KOPT-K1 (cell line): ENCODE measurements at regions not wholly inside any gene's neighbourhood (a gene's known extent, or its start where the extent isn't known, plus 50 kb on each side); places are given as distances from the start of the nearest gene placed in this dataset.

Source experiments
- H3K27ac ChIP-seq: fragments of 200-600 bp; sonication (generic); 2 replicates; pipeline ENCODE4 v1.5.1; 2016; ENCODE audit warnings: antibody characterized with exemption, mild to moderate bottlenecking, low read depth, low read length; ENCODE audit not compliant: poor library complexity, severe bottlenecking
- H3K36me3 ChIP-seq: fragments of 200-600 bp; sonication (generic); 2 replicates; pipeline ENCODE4 v1.5.1; 2017; ENCODE audit warnings: antibody characterized with exemption, mild to moderate bottlenecking, low read length, moderate library complexity; ENCODE audit not compliant: insufficient read depth
- H3K9me3 ChIP-seq: fragments of 200-600 bp; sonication (generic); 2 replicates; pipeline ENCODE4 v1.5.1; 2017; ENCODE audit warnings: antibody characterized with exemption, low read length, mild to moderate bottlenecking; ENCODE audit not compliant: insufficient read depth, poor library complexity, severe bottlenecking

DNA sequence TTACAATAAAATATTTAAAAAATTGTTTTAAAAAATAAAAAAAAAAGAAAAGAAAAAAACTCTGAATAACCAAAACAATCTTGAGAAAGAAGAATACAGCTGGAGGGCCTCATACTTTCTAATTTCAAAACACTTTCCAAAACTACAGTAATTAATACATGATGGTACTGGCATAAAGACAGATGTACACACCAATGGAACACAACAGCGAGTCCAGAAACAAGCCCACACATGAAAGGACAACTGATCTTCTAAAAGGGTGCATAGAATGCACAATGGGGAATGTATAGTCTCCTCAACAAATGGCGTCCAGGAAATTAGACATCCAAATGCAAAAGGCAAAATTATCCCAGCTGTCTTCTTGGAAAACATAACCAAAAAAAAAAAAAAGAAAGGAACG lies 99.6 kb downstream of the LURAP1L start:
- H3K9me3 ChIP-seq = no peaks in the 10 kb centered on the region
- H3K36me3 ChIP-seq = no peaks in the 10 kb centered on the region
- no peak overlapping the region for H3K27ac ChIP-seq

DNA sequence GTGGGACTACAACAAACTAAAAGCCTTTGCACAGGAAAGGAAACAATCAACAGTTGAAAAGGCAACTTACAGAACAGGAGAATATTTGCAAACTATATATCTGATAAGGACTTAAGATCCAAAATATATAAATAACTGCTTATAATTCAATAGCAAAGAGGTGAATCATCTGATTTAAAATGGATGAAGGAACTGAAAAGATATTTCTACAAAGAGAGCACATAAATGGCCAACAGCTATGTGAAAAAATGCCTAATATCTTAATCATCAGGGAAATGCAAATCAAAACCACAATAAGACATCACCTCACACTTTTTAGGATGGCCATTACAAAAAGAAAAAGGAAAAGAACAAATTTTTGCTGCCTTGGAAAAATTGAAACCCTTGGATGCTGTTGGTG lies 100.4 kb downstream of the LURAP1L start:
- no peaks in the 10 kb centered on the region for H3K9me3 ChIP-seq
- no peak overlapping the region for H3K27ac ChIP-seq
- H3K36me3 ChIP-seq = no peaks in the 10 kb centered on the region

DNA sequence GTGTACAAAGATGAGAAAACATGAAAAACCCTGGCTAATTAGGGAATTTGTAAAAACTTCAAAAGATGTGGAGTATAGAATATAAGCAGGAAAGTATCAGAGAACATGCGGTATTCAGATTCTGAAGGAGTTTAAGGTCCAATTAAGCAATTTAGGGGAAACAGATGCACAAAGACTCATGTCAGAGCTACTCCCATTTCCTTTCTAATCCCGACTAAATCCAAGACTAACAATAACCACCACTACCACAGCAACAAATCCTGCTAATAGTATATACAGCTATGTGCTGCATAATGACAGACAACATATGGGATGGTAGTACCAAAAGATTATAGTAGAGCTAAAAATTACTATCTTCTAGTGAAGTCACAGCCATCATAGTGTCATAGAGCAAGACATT lies 102.1 kb downstream of the LURAP1L start:
- no peak overlapping the region for H3K27ac ChIP-seq
- no peaks in the 10 kb centered on the region for H3K9me3 ChIP-seq
- H3K36me3 ChIP-seq = no peaks in the 10 kb centered on the region

GRCh38 chr9:12878351-12878978 lies 103.6 kb downstream of the LURAP1L start:
- Histone ChIP-seq H3K9me3 (no peaks in the 10 kb centered on the region), H3K27ac (no peak overlapping the region), H3K36me3 (no peaks in the 10 kb centered on the region)

- H3K36me3 ChIP-seq = no peaks in the 10 kb centered on the region
- H3K27ac ChIP-seq = no peak overlapping the region
- no peaks in the 10 kb centered on the region for H3K9me3 ChIP-seq
These were observed 105.1 kb downstream of the LURAP1L start for GRCh38 chr9:12879961-12880360.

GRCh38 chr9:12880406-12881015 lies 105.7 kb downstream of the LURAP1L start:
- H3K9me3 ChIP-seq = no peaks in the 10 kb centered on the region
- H3K36me3 ChIP-seq = no peaks in the 10 kb centered on the region
- H3K27ac ChIP-seq = no peak overlapping the region

DNA sequence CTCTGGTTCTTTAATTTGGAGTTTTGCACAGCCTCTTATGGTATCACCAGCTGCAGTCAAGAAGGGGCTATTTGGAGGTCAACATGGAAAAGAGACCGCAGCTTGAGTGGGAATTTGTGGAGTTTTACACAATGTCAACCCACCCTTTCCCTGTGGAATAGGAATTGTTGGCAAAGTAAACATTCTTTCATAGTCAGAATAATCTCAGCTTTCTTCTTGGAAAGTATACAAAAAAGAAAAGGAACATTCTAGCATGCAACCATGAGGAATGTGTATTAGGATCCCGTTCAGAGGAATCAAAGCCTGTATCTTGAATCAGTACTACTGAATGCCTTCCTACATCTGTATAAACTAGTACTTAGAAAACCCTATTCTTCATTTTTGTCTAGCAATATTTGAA lies 107.6 kb downstream of the LURAP1L start:
- no peaks in the 10 kb centered on the region for H3K9me3 ChIP-seq

DNA sequence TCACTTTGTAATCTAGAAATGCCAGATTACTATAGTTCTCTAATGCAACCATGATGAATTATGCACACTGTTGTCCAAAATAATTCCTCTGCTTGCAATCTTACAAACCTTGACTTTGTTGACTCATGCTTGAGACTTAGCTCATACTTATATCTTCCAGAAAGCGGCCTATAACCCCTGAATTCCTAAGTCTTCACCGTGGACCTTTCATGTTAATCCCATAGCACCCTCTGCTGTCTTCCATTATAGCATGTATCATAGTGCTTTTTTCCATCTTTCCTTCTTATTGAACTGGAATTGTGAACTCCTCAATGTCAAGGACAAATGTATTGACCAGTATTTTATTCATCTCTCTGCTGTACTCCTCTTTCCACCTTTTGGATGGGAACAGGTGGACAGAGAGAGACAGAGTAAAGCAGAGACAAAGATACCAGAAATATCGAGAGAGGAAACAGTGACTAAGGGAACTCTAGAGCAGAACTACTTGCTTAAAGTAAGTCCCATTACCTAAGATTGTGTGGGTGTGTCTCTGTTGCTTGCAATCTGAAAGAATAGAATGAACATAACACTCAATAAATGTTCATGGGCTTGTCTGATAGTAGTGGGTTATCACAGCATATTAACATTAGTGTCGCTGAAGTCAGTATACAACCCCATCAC lies 110.0 kb downstream of the LURAP1L start:
- Histone ChIP-seq H3K27ac (no peak overlapping the region), H3K9me3 (no peaks in the 10 kb centered on the region), H3K36me3 (no peaks in the 10 kb centered on the region)

More for the DNA sequence above, 107.6 kb downstream of the LURAP1L start:
- no peak overlapping the region for H3K27ac ChIP-seq
- H3K36me3 ChIP-seq = no peaks in the 10 kb centered on the region

- no peaks in the 10 kb centered on the region for H3K36me3 ChIP-seq
- H3K27ac ChIP-seq = no peak overlapping the region
- no peaks in the 10 kb centered on the region for H3K9me3 ChIP-seq
These were observed 114.7 kb downstream of the LURAP1L start for GRCh38 chr9:12889402-12890106.

DNA sequence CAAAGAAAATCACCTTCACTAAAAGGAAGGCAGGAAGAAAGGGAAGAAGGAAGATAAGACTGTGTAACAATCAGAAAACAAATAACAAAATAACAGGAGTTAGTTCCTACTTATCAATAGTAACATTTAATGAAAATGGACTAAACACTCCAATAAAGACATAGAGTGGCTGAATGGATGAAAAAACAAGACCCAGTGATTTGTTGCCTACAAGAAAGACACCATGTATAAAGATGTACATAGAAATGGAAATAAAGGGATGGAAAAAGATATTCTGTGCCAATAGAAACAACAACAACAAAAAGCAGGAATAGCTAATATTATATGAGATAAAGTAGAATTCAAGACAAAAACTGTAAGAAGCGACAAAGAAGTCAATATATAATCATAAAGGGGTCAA lies 116.8 kb downstream of the LURAP1L start:
- no peak overlapping the region for H3K27ac ChIP-seq
- H3K9me3 ChIP-seq = no peaks in the 10 kb centered on the region
- no peaks in the 10 kb centered on the region for H3K36me3 ChIP-seq

DNA sequence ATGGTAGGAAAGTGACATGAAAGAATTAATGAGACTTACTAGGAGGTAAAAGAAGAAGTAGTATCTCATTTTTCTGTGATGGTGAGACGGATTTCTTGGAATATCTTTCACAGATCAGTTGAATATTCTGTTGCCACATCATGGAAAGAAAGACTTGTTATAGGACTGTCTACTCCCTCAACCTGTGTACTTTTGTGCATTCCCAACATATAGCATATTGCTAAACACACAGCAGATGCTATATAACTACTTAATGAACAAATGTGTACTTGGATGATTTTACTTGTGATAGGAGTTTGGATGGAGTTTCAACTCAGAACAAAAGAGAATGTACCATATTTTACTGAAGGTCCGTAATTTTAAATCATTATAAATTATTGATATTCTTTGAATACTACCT lies 128.5 kb downstream of the LURAP1L start:
- Histone ChIP-seq H3K36me3 (no peaks in the 10 kb centered on the region), H3K27ac (no peak overlapping the region), H3K9me3 (no peaks in the 10 kb centered on the region)

GRCh38 chr9:12904261-12905000 lies 129.6 kb downstream of the LURAP1L start:
- Histone ChIP-seq H3K36me3 (no peaks in the 10 kb centered on the region), H3K9me3 (no peaks in the 10 kb centered on the region), H3K27ac (no peak overlapping the region)

DNA sequence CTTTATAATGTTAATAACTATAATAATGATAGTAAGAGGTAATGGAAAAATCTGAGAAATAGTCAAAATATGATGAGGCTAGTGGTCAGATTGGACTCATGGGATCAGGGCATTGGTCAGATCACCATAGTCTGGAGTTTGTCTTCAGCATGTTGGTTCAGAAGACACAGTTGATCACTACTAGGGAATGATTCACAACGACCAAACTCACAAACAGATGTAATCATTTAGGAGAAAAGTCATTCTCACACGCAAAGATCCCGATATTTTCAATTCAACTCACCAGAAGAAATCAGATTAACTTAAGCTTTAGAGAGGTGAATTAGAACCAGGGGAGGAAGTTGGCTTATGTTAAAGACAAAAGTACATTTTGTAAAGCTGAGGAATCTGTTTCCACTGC lies 131.8 kb downstream of the LURAP1L start:
- no peaks in the 10 kb centered on the region for H3K9me3 ChIP-seq
- H3K36me3 ChIP-seq = no peaks in the 10 kb centered on the region
- H3K27ac ChIP-seq = no peak overlapping the region

DNA sequence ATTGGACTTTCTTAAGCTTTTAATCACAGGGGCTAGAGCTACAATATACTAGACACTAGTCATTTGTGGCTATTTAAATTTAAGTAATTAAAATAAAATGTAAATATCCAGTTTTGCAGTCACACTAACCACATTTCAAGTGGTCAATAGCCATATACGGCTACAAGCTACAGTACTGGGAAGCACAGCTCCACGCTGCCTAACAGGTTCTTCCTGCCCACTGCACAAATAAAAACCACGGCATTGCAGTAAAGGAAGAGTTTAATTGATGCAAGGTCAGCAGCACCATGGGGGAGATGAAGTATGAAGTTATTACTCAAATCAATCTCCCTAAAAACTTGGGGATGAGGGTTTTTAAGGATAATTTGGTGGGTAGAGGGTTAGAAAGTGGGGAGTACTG lies 134.1 kb downstream of the LURAP1L start:
- Histone ChIP-seq H3K9me3 (no peaks in the 10 kb centered on the region), H3K27ac (no peak overlapping the region), H3K36me3 (no peaks in the 10 kb centered on the region)
